ENCODE measurements at regions not wholly inside any gene's neighbourhood (a gene's known extent, or its start where the extent isn't known, plus 50 kb on each side); places are given as distances from the start of the nearest gene placed in this dataset.

GRCh38 chr16:9351440-9351839 lies 260.0 kb downstream of the HAPSTR1 start:
- no peak for TF ChIP-seq CTCF (IDR thresholded peaks at IDR 0.05; ENCODE audit: control insufficient read depth, extremely low read depth, insufficient read depth)
- DNase-seq (ENCODE audit: low read depth), result no peak
- H3K4me3 ChIP-seq (ENCODE audit: low read depth, low read length), result no peak overlapping the region

GRCh38 chr16:9351841-9352434 lies 260.5 kb downstream of the HAPSTR1 start:
- no peak for TF ChIP-seq CTCF (IDR thresholded peaks at IDR 0.05; ENCODE audit: control insufficient read depth, extremely low read depth, insufficient read depth)
- DNase-seq (ENCODE audit: low read depth), result no peak
- H3K4me3 ChIP-seq (ENCODE audit: low read depth, low read length), result no peak overlapping the region

- TF ChIP-seq CTCF (IDR thresholded peaks at IDR 0.05; ENCODE audit: control insufficient read depth, extremely low read depth, insufficient read depth), result no peak
- no peak for DNase-seq (ENCODE audit: low read depth)
These were observed 266.4 kb downstream of the HAPSTR1 start for GRCh38 chr16:9357829-9358228.

GRCh38 chr16:9360075-9360474 lies 268.6 kb downstream of the HAPSTR1 start:
- no peak for TF ChIP-seq CTCF (IDR thresholded peaks at IDR 0.05; ENCODE audit: control insufficient read depth, extremely low read depth, insufficient read depth)
- no peak overlapping the region for H3K4me3 ChIP-seq (ENCODE audit: low read depth, low read length)
- DNase-seq (ENCODE audit: low read depth), result no peak

More at GRCh38 chr16:9357829-9358228, 266.4 kb downstream of the HAPSTR1 start:
- no peak overlapping the region for H3K4me3 ChIP-seq (ENCODE audit: low read depth, low read length)

- no peak overlapping the region for H3K4me3 ChIP-seq (ENCODE audit: low read depth, low read length)
- DNase-seq (ENCODE audit: low read depth), result no peak
- TF ChIP-seq CTCF (IDR thresholded peaks at IDR 0.05; ENCODE audit: control insufficient read depth, extremely low read depth, insufficient read depth), result no peak
These were observed 270.6 kb downstream of the HAPSTR1 start for GRCh38 chr16:9362050-9362449.

GRCh38 chr16:9362604-9363003 lies 271.2 kb downstream of the HAPSTR1 start:
- no peak for TF ChIP-seq CTCF (IDR thresholded peaks at IDR 0.05; ENCODE audit: control insufficient read depth, extremely low read depth, insufficient read depth)
- no peak for DNase-seq (ENCODE audit: low read depth)
- no peak overlapping the region for H3K4me3 ChIP-seq (ENCODE audit: low read depth, low read length)

- no peak for TF ChIP-seq CTCF (IDR thresholded peaks at IDR 0.05; ENCODE audit: control insufficient read depth, extremely low read depth, insufficient read depth)
- no peak overlapping the region for H3K4me3 ChIP-seq (ENCODE audit: low read depth, low read length)
- DNase-seq (ENCODE audit: low read depth), result no peak
These were observed 272.1 kb downstream of the HAPSTR1 start for GRCh38 chr16:9363520-9363919.

Measured in LNCaP clone FGC (cell line).